WTC11 (cell line): ENCODE measurements at regions not wholly inside any gene's neighbourhood (a gene's known extent, or its start where the extent isn't known, plus 50 kb on each side); places are given as distances from the start of the nearest gene placed in this dataset.
A peak's percentile ranks its signal among the peaks of the same experiment; 100 is the strongest.

Experiments used
- ATAC-seq: fragments of 200-7000 bp; cut with Tn5 transposase; 2 replicates; pipeline ENCODE4 v1.10.0; 2021; ENCODE audit warnings: mild to moderate bottlenecking, moderate library complexity
- CTCF ChIA-PET: fragments of 300-600 bp; sonication (Branson Sonifier 250); formaldehyde crosslinking; loops from one replicate; lab custom pipeline; 2021; ENCODE audit warnings: antibody characterized with exemption; lab: Charles Lee
- POLR2A ChIA-PET: fragments of 350-600 bp; sonication (Branson Sonifier 250); formaldehyde crosslinking; loops from one replicate; lab custom pipeline; 2021; ENCODE audit warnings: antibody characterized with exemption; lab: Charles Lee
- DNase-seq: peaks from one replicate; pipeline ENCODE4 v3.0.0; 2021; ENCODE audit warnings: low spot score
- H3K27ac Mint-ChIP-seq: 2 replicates; pipeline ENCODE4 v1.8.0; 2021; ENCODE audit warnings: mixed read lengths
- H3K27me3 Mint-ChIP-seq: 2 replicates; pipeline ENCODE4 v1.8.0; 2021; ENCODE audit warnings: low read depth, mild to moderate bottlenecking, moderate library complexity, mixed read lengths
- H3K36me3 Mint-ChIP-seq: 2 replicates; pipeline ENCODE4 v1.8.0; 2021; ENCODE audit warnings: mixed read lengths
- H3K4me1 Mint-ChIP-seq: 2 replicates; pipeline ENCODE4 v1.8.0; 2022; ENCODE audit warnings: mixed read lengths
- H3K4me3 Mint-ChIP-seq: 2 replicates; pipeline ENCODE4 v1.8.0; 2021; ENCODE audit warnings: mild to moderate bottlenecking, moderate library complexity, mixed read lengths
- H3K9me3 Mint-ChIP-seq: 2 replicates; pipeline ENCODE4 v1.8.0; 2021; ENCODE audit warnings: mixed read lengths
- ATF1 ChIP-seq: sonication (generic); formaldehyde crosslinking; IDR thresholded peaks from 2 replicates; pipeline ENCODE4 v1.8.1; 2023; ENCODE audit warnings: mild to moderate bottlenecking, moderate library complexity, missing genetic modification reagents
- CDX4 ChIP-seq: fragments of 250-450 bp; sonication (Bioruptor Pico); IDR thresholded peaks from 2 replicates; pipeline ENCODE4 v1.9.0; 2021; ENCODE audit warnings: moderate library complexity, mild to moderate bottlenecking, inconsistent platforms, borderline replicate concordance
- CREM ChIP-seq: sonication (generic); formaldehyde crosslinking; IDR thresholded peaks from 2 replicates; pipeline ENCODE4 v1.8.1; 2022; ENCODE audit warnings: mild to moderate bottlenecking, missing genetic modification reagents, moderate library complexity
- E2F4 ChIP-seq: sonication (generic); formaldehyde crosslinking; IDR thresholded peaks from 2 replicates; pipeline ENCODE4 v1.8.1; 2022; ENCODE audit warnings: low read depth, mild to moderate bottlenecking, moderate library complexity, missing genetic modification reagents, borderline replicate concordance
- ELF4 ChIP-seq: sonication (generic); formaldehyde crosslinking; IDR thresholded peaks from 2 replicates; pipeline ENCODE4 v1.8.1; 2022; ENCODE audit warnings: low read depth, mild to moderate bottlenecking, moderate library complexity, missing genetic modification reagents
- FOXP1 ChIP-seq: sonication (generic); formaldehyde crosslinking; IDR thresholded peaks from 2 replicates; pipeline ENCODE4 v1.8.0; 2022; ENCODE audit warnings: missing genetic modification reagents, mild to moderate bottlenecking, moderate library complexity, borderline replicate concordance
- JAZF1 ChIP-seq: fragments of 250-450 bp; sonication (Bioruptor Pico); IDR thresholded peaks from 2 replicates; pipeline ENCODE4 v1.9.0; 2021; ENCODE audit warnings: moderate library complexity, mild to moderate bottlenecking, inconsistent platforms
- JUN ChIP-seq: sonication (generic); formaldehyde crosslinking; IDR thresholded peaks from 2 replicates; pipeline ENCODE4 v1.8.0; 2023; ENCODE audit warnings: mild to moderate bottlenecking, missing genetic modification reagents
- MXD4 ChIP-seq: fragments of 250-450 bp; sonication (Bioruptor Pico); IDR thresholded peaks from 2 replicates; pipeline ENCODE4 v1.8.0; 2021; ENCODE audit warnings: mild to moderate bottlenecking, moderate library complexity, borderline replicate concordance
- NR2C2 ChIP-seq: sonication (generic); formaldehyde crosslinking; IDR thresholded peaks from 2 replicates; pipeline ENCODE4 v1.8.0; 2022; ENCODE audit warnings: mild to moderate bottlenecking, missing genetic modification reagents
- RELA ChIP-seq: sonication (generic); formaldehyde crosslinking; IDR thresholded peaks from 2 replicates; pipeline ENCODE4 v1.8.1; 2022; ENCODE audit warnings: missing genetic modification reagents, mild to moderate bottlenecking, borderline replicate concordance
- SMAD3 ChIP-seq: sonication (generic); formaldehyde crosslinking; IDR thresholded peaks from 2 replicates; pipeline ENCODE4 v1.8.0; 2022; ENCODE audit warnings: missing genetic modification reagents, mild to moderate bottlenecking, borderline replicate concordance
- TEAD4 ChIP-seq: sonication (generic); formaldehyde crosslinking; IDR thresholded peaks from 2 replicates; pipeline ENCODE4 v1.8.0; 2022; ENCODE audit warnings: mild to moderate bottlenecking, missing genetic modification reagents
- USF2 ChIP-seq: sonication (generic); formaldehyde crosslinking; IDR thresholded peaks from 2 replicates; pipeline ENCODE4 v1.8.1; 2023; ENCODE audit warnings: mild to moderate bottlenecking, missing genetic modification reagents, moderate library complexity
- TF ChIP-seq, protein P1 (sequence below): sonication (generic); formaldehyde crosslinking; IDR thresholded peaks from 2 replicates; pipeline ENCODE4 v1.8.0; 2023; ENCODE audit warnings: missing genetic modification reagents, mild to moderate bottlenecking, borderline replicate concordance
- TF ChIP-seq, protein P2 (sequence below): fragments of 250-450 bp; sonication (Bioruptor Pico); conservative IDR thresholded peaks from 2 replicates; pipeline ENCODE4 v1.9.0; 2021; ENCODE audit warnings: mild to moderate bottlenecking
- TF ChIP-seq, protein P3 (sequence below): fragments of 250-450 bp; sonication (Bioruptor Pico); IDR thresholded peaks from 2 replicates; pipeline ENCODE4 v2.1.2; 2022; ENCODE audit warnings: mild to moderate bottlenecking, moderate library complexity
- TF ChIP-seq, protein P4 (sequence below): sonication (generic); formaldehyde crosslinking; IDR thresholded peaks from 2 replicates; pipeline ENCODE4 v1.8.0; 2022; ENCODE audit warnings: mild to moderate bottlenecking, missing genetic modification reagents

GRCh38 chr9:136608348-136609159 is 54.2 kb upstream of the EGFL7 start (continued):
- TF ChIP-seq E2F4 (CRISPR knock-in tag) (no peak), ELF4 (no peak), CDX4 (no peak)

- H3K4me1 Mint-ChIP-seq, result peaks cover 22% of the 10 kb centered on the region
- TF ChIP-seq RELA (CRISPR knock-in tag), result peak; percentile 51; the same call in 1 of the 2 replicates
- TF ChIP-seq FOXP1 (CRISPR knock-in tag), result peak; percentile 56; the same call in 1 of the 2 replicates
- TF ChIP-seq ATF1 (CRISPR knock-in tag), result no peak
- H3K27ac Mint-ChIP-seq, result no peak overlapping the region
- no peak overlapping the region for H3K4me3 Mint-ChIP-seq
- CTCF ChIA-PET, result interaction anchor here (0.5 to 1.3 kb wide), 4 partner anchors 18 to 27 kb away, joined by 3 to 4 read pairs (median 3); no protein-coding TSS in a partner anchor
- no peaks in the 10 kb centered on the region; the same call in 1 of the 2 replicates for H3K27me3 Mint-ChIP-seq
- ATAC-seq (no peak), DNase-seq (no peak)
- H3K9me3 Mint-ChIP-seq, result no peaks in the 10 kb centered on the region
- H3K36me3 Mint-ChIP-seq, result no peaks in the 10 kb centered on the region
- POLR2A ChIA-PET, result interaction anchor here (1.0 kb wide), 1 partner anchor 19 kb away, joined by 9 read pairs; no protein-coding TSS in a partner anchor
These were observed 55.3 kb upstream of the EGFL7 start for GRCh38 chr9:136607334-136607919.

GRCh38 chr9:136606687-136607333 is 55.9 kb upstream of the EGFL7 start:
- no peak for ATAC-seq
- TF ChIP-seq, protein P1, sequence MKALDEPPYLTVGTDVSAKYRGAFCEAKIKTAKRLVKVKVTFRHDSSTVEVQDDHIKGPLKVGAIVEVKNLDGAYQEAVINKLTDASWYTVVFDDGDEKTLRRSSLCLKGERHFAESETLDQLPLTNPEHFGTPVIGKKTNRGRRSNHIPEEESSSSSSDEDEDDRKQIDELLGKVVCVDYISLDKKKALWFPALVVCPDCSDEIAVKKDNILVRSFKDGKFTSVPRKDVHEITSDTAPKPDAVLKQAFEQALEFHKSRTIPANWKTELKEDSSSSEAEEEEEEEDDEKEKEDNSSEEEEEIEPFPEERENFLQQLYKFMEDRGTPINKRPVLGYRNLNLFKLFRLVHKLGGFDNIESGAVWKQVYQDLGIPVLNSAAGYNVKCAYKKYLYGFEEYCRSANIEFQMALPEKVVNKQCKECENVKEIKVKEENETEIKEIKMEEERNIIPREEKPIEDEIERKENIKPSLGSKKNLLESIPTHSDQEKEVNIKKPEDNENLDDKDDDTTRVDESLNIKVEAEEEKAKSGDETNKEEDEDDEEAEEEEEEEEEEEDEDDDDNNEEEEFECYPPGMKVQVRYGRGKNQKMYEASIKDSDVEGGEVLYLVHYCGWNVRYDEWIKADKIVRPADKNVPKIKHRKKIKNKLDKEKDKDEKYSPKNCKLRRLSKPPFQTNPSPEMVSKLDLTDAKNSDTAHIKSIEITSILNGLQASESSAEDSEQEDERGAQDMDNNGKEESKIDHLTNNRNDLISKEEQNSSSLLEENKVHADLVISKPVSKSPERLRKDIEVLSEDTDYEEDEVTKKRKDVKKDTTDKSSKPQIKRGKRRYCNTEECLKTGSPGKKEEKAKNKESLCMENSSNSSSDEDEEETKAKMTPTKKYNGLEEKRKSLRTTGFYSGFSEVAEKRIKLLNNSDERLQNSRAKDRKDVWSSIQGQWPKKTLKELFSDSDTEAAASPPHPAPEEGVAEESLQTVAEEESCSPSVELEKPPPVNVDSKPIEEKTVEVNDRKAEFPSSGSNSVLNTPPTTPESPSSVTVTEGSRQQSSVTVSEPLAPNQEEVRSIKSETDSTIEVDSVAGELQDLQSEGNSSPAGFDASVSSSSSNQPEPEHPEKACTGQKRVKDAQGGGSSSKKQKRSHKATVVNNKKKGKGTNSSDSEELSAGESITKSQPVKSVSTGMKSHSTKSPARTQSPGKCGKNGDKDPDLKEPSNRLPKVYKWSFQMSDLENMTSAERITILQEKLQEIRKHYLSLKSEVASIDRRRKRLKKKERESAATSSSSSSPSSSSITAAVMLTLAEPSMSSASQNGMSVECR, result no peak
- no peak for TF ChIP-seq JAZF1 (CRISPR knock-in tag)
- TF ChIP-seq ELF4, result no peak
- TF ChIP-seq, protein P2, sequence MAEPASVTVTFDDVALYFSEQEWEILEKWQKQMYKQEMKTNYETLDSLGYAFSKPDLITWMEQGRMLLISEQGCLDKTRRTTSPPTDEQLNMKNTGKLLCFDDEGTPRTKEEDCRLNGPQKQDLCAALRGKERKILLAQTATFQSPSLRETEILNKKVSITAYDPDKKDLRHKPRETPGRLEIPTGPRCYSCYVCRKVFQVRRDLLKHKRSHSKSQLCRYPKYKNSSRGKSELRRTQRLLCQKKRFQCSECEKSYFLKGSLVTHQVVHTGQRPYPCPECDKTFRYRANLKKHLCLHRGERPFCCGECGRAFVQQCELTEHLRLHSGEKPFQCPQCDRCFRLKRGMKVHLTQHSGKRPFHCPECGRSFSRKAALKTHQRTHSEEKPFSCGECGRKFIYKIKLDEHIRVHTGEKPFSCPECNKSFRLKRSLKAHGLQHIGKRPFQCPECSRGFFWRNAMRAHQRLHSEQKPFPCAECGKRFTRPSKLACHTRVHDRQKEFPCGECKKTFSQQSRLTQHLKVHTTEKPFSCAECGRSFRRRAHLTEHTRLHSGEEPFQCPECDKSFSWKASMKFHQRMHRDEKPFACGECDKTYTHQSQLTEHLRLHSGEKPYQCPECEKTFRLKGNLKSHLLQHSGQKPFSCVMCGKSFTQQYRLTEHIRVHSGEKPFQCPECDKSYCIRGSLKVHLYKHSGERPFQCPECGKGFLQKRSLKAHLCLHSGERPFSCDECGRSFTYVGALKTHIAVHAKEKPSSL (CRISPR knock-in tag), result no peak
- no peak for TF ChIP-seq USF2
- TF ChIP-seq TEAD4 (CRISPR knock-in tag), result no peak
- TF ChIP-seq MXD4, result no peak
- no peak for TF ChIP-seq CREM (CRISPR knock-in tag)
- no peak for TF ChIP-seq SMAD3
- TF ChIP-seq, protein P3, sequence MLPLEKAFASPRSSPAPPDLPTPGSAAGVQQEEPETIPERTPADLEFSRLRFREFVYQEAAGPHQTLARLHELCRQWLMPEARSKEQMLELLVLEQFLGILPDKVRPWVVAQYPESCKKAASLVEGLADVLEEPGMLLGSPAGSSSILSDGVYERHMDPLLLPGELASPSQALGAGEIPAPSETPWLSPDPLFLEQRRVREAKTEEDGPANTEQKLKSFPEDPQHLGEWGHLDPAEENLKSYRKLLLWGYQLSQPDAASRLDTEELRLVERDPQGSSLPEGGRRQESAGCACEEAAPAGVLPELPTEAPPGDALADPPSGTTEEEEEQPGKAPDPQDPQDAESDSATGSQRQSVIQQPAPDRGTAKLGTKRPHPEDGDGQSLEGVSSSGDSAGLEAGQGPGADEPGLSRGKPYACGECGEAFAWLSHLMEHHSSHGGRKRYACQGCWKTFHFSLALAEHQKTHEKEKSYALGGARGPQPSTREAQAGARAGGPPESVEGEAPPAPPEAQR (CRISPR knock-in tag), result no peak
- TF ChIP-seq, protein P4, sequence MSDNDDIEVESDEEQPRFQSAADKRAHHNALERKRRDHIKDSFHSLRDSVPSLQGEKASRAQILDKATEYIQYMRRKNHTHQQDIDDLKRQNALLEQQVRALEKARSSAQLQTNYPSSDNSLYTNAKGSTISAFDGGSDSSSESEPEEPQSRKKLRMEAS (CRISPR knock-in tag), result no peak
- TF ChIP-seq NR2C2 (CRISPR knock-in tag), result no peak
- no peak for TF ChIP-seq JUN (CRISPR knock-in tag)

More at GRCh38 chr9:136606687-136607333, 55.9 kb upstream of the EGFL7 start:
- no peak for DNase-seq
- no peak overlapping the region for H3K27ac Mint-ChIP-seq
- H3K4me3 Mint-ChIP-seq, result no peak overlapping the region
- no peaks in the 10 kb centered on the region; the same call in 1 of the 2 replicates for H3K27me3 Mint-ChIP-seq
- H3K4me1 Mint-ChIP-seq, result peaks cover 25% of the 10 kb centered on the region
- POLR2A ChIA-PET, result interaction anchor here (0.7 to 1.0 kb wide), 2 partner anchors 18 to 1048 kb away, joined by 3 to 9 read pairs; no protein-coding TSS in a partner anchor
- H3K36me3 Mint-ChIP-seq, result no peaks in the 10 kb centered on the region
- CTCF ChIA-PET, result interaction anchor here (0.5 to 1.3 kb wide), 3 partner anchors 18 to 27 kb away, joined by 3 read pairs; no protein-coding TSS in a partner anchor
- H3K9me3 Mint-ChIP-seq, result no peaks in the 10 kb centered on the region
